WTC11 (cell line): ENCODE measurements at regions not wholly inside any gene's neighbourhood (a gene's known extent, or its start where the extent isn't known, plus 50 kb on each side); places are given as distances from the start of the nearest gene placed in this dataset.
A peak's percentile ranks its signal among the peaks of the same experiment; 100 is the strongest.

Experiments used
- ATAC-seq: fragments of 200-7000 bp; cut with Tn5 transposase; 2 replicates; pipeline ENCODE4 v1.10.0; 2021; ENCODE audit warnings: mild to moderate bottlenecking, moderate library complexity
- CTCF ChIA-PET: fragments of 300-600 bp; sonication (Branson Sonifier 250); formaldehyde crosslinking; loops from one replicate; lab custom pipeline; 2021; ENCODE audit warnings: antibody characterized with exemption; lab: Charles Lee
- POLR2A ChIA-PET: fragments of 350-600 bp; sonication (Branson Sonifier 250); formaldehyde crosslinking; loops from one replicate; lab custom pipeline; 2021; ENCODE audit warnings: antibody characterized with exemption; lab: Charles Lee
- DNase-seq: peaks from one replicate; pipeline ENCODE4 v3.0.0; 2021; ENCODE audit warnings: low spot score
- H3K27ac Mint-ChIP-seq: 2 replicates; pipeline ENCODE4 v1.8.0; 2021; ENCODE audit warnings: mixed read lengths
- H3K27me3 Mint-ChIP-seq: 2 replicates; pipeline ENCODE4 v1.8.0; 2021; ENCODE audit warnings: low read depth, mild to moderate bottlenecking, moderate library complexity, mixed read lengths
- H3K36me3 Mint-ChIP-seq: 2 replicates; pipeline ENCODE4 v1.8.0; 2021; ENCODE audit warnings: mixed read lengths
- H3K4me1 Mint-ChIP-seq: 2 replicates; pipeline ENCODE4 v1.8.0; 2022; ENCODE audit warnings: mixed read lengths
- H3K4me3 Mint-ChIP-seq: 2 replicates; pipeline ENCODE4 v1.8.0; 2021; ENCODE audit warnings: mild to moderate bottlenecking, moderate library complexity, mixed read lengths
- H3K9me3 Mint-ChIP-seq: 2 replicates; pipeline ENCODE4 v1.8.0; 2021; ENCODE audit warnings: mixed read lengths
- EMX1 ChIP-seq: fragments of 250-450 bp; sonication (Bioruptor Pico); IDR thresholded peaks from 2 replicates; pipeline ENCODE4 v1.8.0; 2021; ENCODE audit warnings: mild to moderate bottlenecking
- IRF1 ChIP-seq: sonication (generic); formaldehyde crosslinking; IDR thresholded peaks from 2 replicates; pipeline ENCODE4 v1.8.0; 2023; ENCODE audit warnings: missing genetic modification reagents
- JAZF1 ChIP-seq: fragments of 250-450 bp; sonication (Bioruptor Pico); IDR thresholded peaks from 2 replicates; pipeline ENCODE4 v1.9.0; 2021; ENCODE audit warnings: moderate library complexity, mild to moderate bottlenecking, inconsistent platforms
- NR1H2 ChIP-seq: sonication (generic); formaldehyde crosslinking; IDR thresholded peaks from 2 replicates; pipeline ENCODE4 v1.9.0; 2021; ENCODE audit warnings: mild to moderate bottlenecking, moderate library complexity, missing genetic modification reagents
- NR2C2 ChIP-seq: sonication (generic); formaldehyde crosslinking; IDR thresholded peaks from 2 replicates; pipeline ENCODE4 v1.8.0; 2022; ENCODE audit warnings: mild to moderate bottlenecking, missing genetic modification reagents
- PREB ChIP-seq: sonication (generic); formaldehyde crosslinking; IDR thresholded peaks from 2 replicates; pipeline ENCODE4 v1.8.1; 2022; ENCODE audit warnings: mild to moderate bottlenecking, missing genetic modification reagents, moderate library complexity, borderline replicate concordance
- SMAD3 ChIP-seq: sonication (generic); formaldehyde crosslinking; IDR thresholded peaks from 2 replicates; pipeline ENCODE4 v1.8.0; 2022; ENCODE audit warnings: missing genetic modification reagents, mild to moderate bottlenecking, borderline replicate concordance
- ZNF281 ChIP-seq: sonication (generic); formaldehyde crosslinking; IDR thresholded peaks from 2 replicates; pipeline ENCODE4 v1.8.0; 2023; ENCODE audit warnings: mild to moderate bottlenecking, missing genetic modification reagents
- ZSCAN18 ChIP-seq: fragments of 250-450 bp; sonication (Bioruptor Pico); IDR thresholded peaks from 2 replicates; pipeline ENCODE4 v2.1.2; 2022; ENCODE audit warnings: mild to moderate bottlenecking, moderate library complexity
- TF ChIP-seq, protein P1 (sequence below): sonication (generic); formaldehyde crosslinking; conservative IDR thresholded peaks from 2 replicates; pipeline ENCODE4 v1.8.1; 2022; ENCODE audit warnings: mild to moderate bottlenecking, missing genetic modification reagents
- TF ChIP-seq, protein P2 (sequence below): sonication (generic); formaldehyde crosslinking; IDR thresholded peaks from 2 replicates; pipeline ENCODE4 v1.8.0; 2023; ENCODE audit warnings: missing genetic modification reagents, mild to moderate bottlenecking, borderline replicate concordance
- TF ChIP-seq, protein P3 (sequence below): sonication (generic); formaldehyde crosslinking; IDR thresholded peaks from 2 replicates; pipeline ENCODE4 v1.8.1; 2022; ENCODE audit warnings: low read depth, missing genetic modification reagents, borderline replicate concordance

DNA sequence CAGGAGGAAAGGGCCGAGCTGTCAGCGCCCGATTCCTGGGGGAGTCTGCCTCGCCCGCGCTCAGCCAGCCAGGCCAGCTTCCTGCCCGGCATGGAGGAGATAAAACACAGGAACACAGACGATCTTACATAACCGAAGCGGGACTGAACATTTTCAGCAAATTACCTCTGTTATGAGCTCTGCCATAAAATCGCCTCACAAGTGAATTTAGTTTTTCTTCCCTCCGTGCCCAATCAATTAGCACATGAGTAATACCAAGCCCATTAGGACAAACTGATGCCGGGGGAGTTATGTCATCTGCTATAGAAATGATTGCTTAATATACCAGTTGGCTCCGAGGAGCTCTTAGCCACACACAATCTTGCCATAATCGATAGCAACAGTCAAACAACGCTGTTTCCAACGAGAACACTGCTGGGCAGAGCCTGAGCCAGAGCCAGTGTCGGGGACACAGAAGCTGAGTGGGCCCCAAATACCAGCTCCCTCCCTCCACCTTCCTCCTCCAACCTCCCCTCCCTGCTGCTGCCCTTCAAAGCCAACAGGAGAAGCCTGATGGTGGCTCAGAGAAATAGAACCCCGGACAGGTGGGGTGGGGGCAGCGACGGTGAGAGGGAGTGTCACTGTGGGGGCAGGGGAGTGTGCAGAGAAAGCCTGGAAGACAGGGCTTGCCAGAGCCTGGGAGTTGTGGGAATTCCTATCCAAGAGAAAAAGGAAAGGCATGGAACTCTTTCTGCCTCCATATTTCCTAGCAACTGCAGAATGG, 279.4 kb upstream of the TLE3 start:
- ChIA-PET POLR2A (interaction anchor here (0.6 to 0.9 kb wide), 3 partner anchors 75 to 330 kb away, joined by 3 to 5 read pairs (median 3); no protein-coding TSS in a partner anchor), CTCF (interaction anchor here (0.6 to 3.5 kb wide), 10 partner anchors 14 to 1117 kb away, joined by 3 to 14 read pairs (median 3); no protein-coding TSS in a partner anchor)
- Mint-ChIP-seq H3K27ac (no peak overlapping the region), H3K4me1 (peaks cover 34% of the 10 kb centered on the region), H3K27me3 (peaks cover 7% of the 10 kb centered on the region; the same call in 1 of the 2 replicates), H3K9me3 (peaks cover 19% of the 10 kb centered on the region), H3K4me3 (peak overlapping the region; percentile 80), H3K36me3 (no peaks in the 10 kb centered on the region; the same call in 1 of the 2 replicates)
- TF ChIP-seq ZNF281 (CRISPR knock-in tag): no peak
- TF ChIP-seq ZSCAN18 (CRISPR knock-in tag): no peak
- TF ChIP-seq IRF1: no peak
- TF ChIP-seq, protein P1, sequence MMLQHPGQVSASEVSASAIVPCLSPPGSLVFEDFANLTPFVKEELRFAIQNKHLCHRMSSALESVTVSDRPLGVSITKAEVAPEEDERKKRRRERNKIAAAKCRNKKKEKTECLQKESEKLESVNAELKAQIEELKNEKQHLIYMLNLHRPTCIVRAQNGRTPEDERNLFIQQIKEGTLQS (CRISPR knock-in tag): no peak
- TF ChIP-seq SMAD3: no peak
- no peak for TF ChIP-seq NR1H2 (CRISPR knock-in tag)
- no peak for TF ChIP-seq EMX1 (CRISPR knock-in tag)
- no peak for TF ChIP-seq PREB (CRISPR knock-in tag)
- no peak for TF ChIP-seq JAZF1 (CRISPR knock-in tag)
- TF ChIP-seq, protein P2, sequence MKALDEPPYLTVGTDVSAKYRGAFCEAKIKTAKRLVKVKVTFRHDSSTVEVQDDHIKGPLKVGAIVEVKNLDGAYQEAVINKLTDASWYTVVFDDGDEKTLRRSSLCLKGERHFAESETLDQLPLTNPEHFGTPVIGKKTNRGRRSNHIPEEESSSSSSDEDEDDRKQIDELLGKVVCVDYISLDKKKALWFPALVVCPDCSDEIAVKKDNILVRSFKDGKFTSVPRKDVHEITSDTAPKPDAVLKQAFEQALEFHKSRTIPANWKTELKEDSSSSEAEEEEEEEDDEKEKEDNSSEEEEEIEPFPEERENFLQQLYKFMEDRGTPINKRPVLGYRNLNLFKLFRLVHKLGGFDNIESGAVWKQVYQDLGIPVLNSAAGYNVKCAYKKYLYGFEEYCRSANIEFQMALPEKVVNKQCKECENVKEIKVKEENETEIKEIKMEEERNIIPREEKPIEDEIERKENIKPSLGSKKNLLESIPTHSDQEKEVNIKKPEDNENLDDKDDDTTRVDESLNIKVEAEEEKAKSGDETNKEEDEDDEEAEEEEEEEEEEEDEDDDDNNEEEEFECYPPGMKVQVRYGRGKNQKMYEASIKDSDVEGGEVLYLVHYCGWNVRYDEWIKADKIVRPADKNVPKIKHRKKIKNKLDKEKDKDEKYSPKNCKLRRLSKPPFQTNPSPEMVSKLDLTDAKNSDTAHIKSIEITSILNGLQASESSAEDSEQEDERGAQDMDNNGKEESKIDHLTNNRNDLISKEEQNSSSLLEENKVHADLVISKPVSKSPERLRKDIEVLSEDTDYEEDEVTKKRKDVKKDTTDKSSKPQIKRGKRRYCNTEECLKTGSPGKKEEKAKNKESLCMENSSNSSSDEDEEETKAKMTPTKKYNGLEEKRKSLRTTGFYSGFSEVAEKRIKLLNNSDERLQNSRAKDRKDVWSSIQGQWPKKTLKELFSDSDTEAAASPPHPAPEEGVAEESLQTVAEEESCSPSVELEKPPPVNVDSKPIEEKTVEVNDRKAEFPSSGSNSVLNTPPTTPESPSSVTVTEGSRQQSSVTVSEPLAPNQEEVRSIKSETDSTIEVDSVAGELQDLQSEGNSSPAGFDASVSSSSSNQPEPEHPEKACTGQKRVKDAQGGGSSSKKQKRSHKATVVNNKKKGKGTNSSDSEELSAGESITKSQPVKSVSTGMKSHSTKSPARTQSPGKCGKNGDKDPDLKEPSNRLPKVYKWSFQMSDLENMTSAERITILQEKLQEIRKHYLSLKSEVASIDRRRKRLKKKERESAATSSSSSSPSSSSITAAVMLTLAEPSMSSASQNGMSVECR: no peak
- TF ChIP-seq, protein P3, sequence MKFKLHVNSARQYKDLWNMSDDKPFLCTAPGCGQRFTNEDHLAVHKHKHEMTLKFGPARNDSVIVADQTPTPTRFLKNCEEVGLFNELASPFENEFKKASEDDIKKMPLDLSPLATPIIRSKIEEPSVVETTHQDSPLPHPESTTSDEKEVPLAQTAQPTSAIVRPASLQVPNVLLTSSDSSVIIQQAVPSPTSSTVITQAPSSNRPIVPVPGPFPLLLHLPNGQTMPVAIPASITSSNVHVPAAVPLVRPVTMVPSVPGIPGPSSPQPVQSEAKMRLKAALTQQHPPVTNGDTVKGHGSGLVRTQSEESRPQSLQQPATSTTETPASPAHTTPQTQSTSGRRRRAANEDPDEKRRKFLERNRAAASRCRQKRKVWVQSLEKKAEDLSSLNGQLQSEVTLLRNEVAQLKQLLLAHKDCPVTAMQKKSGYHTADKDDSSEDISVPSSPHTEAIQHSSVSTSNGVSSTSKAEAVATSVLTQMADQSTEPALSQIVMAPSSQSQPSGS (CRISPR knock-in tag): no peak
- no peak for TF ChIP-seq NR2C2 (CRISPR knock-in tag)
- ATAC-seq (peak; percentile 46), DNase-seq (no peak)
